Sigmoid colon (tissue), 6 donors: ENCODE measurements at regions not wholly inside any gene's neighbourhood (a gene's known extent, or its start where the extent isn't known, plus 50 kb on each side); places are given as distances from the start of the nearest gene placed in this dataset.

ENCODE experiments used
- DNase-seq: peaks from one replicate; pipeline ENCODE4 v3.0.0-alpha.2; 2019
- H3K27ac ChIP-seq, 4 donors: fragments of 200-600 bp; sonication (generic); one replicate each; pipeline ENCODE4 v1.5.1; 2016 to 2019; ENCODE audit warnings: mild to moderate bottlenecking in 1 of 4
- H3K27me3 ChIP-seq, 3 donors: fragments of 200-600 bp; sonication (generic); one replicate each; pipeline ENCODE4 v1.5.1; 2019; ENCODE audit warnings: mild to moderate bottlenecking in 1 of 3
- H3K36me3 ChIP-seq, 4 donors: fragments of 200-600 bp; sonication (generic); one replicate each; pipeline ENCODE4 v1.5.1; 2016 to 2019
- H3K4me1 ChIP-seq, 4 donors: fragments of 200-600 bp; sonication (generic); one replicate each; pipeline ENCODE4 v1.5.1; 2017 to 2019
- H3K4me3 ChIP-seq, 4 donors: fragments of 200-600 bp; sonication (generic); one replicate each; pipeline ENCODE4 v1.5.1; 2017 to 2019; ENCODE audit warnings: mild to moderate bottlenecking in 2 of 4, moderate library complexity in 1 of 4
- H3K9me3 ChIP-seq, 4 donors: fragments of 200-600 bp in 3 of 4; sonication (generic) in 3 of 4; one replicate each; pipeline versions ENCODE4 v1.5.1 to v1.6.1; 2013 to 2019
- CTCF ChIP-seq, 4 experiments: fragments of 450-650 bp in 3 of 4; fragments of 200-600 bp in 1 of 4; IDR thresholded peaks; one replicate each; pipeline ENCODE4 v1.5.1; 2016 to 2019; ENCODE audit warnings: antibody characterized with exemption in 4 of 4, mild to moderate bottlenecking in 3 of 4, moderate library complexity in 2 of 4
- EP300 ChIP-seq, 4 donors: sonication (generic); formaldehyde crosslinking; IDR thresholded peaks; one replicate each; pipeline ENCODE4 v1.6.1; 2017; ENCODE audit warnings: antibody characterized with exemption in 4 of 4
- POLR2A ChIP-seq, 2 donors: fragments of 450-650 bp; IDR thresholded peaks; one replicate each; pipeline ENCODE4 v1.6.1; 2016; ENCODE audit warnings: antibody characterized with exemption in 2 of 2, mild to moderate bottlenecking in 2 of 2, moderate library complexity in 2 of 2
- POLR2AphosphoS5 ChIP-seq, 4 donors: sonication (generic); formaldehyde crosslinking; IDR thresholded peaks; one replicate each; pipeline ENCODE4 v1.6.1; 2017; ENCODE audit warnings: antibody characterized with exemption in 4 of 4
- WGBS, 2 donors: extraction: QIAGEN DNeasy Blood & Tissue Kit; methylation state at CpG; one replicate each; pipeline ENCODE4 v1.1.7; 2013; 5-methylcytosine and 5-hydroxymethylcytosine counted together
- intact Hi-C: fragments of 100-400 bp; cut with DNase I; formaldehyde crosslinking; loops from one replicate; pipeline ENCODE4 v1.15.1; 2023
- donor health status: healthy with polysubstance abuse.
- donor health status: healthy.

GRCh38 chr3:101938262-101938847 lies 89.0 kb downstream of the NFKBIZ start:
- WGBS, 2 donors, result 15 to 17% methylated on average over 2 of the region's 2 CpGs
- peaks cover 0 to 22% (median 15%) of the 10 kb centered on the region in 4 donors for H3K4me1 ChIP-seq
- H3K36me3 ChIP-seq, result no peaks in the 10 kb centered on the region
- no peaks in the 10 kb centered on the region for H3K27me3 ChIP-seq
- H3K9me3 ChIP-seq, result no peaks in the 10 kb centered on the region
- no peak overlapping the region for H3K4me3 ChIP-seq
- intact Hi-C loops, result no loop called here
- DNase-seq, result no peak
- no peak for TF ChIP-seq POLR2AphosphoS5 (IDR thresholded peaks at IDR 0.05)
- no peak for TF ChIP-seq CTCF (IDR thresholded peaks at IDR 0.05)
- no peak for TF ChIP-seq EP300 (IDR thresholded peaks at IDR 0.05)
- no peak for TF ChIP-seq POLR2A (IDR thresholded peaks at IDR 0.05)
- no peak overlapping the region for H3K27ac ChIP-seq

- no peak for DNase-seq
- Histone ChIP-seq H3K27ac (no peak overlapping the region), H3K4me3 (no peak overlapping the region), H3K4me1 (peaks cover 0 to 22% (median 15%) of the 10 kb centered on the region in 4 donors), H3K9me3 (no peaks in the 10 kb centered on the region), H3K27me3 (no peaks in the 10 kb centered on the region), H3K36me3 (no peaks in the 10 kb centered on the region)
- intact Hi-C loops, result no loop called here
- WGBS, 2 donors, result 90 to 91% methylated on average over 6 of the region's 6 CpGs
- TF ChIP-seq POLR2A (IDR thresholded peaks at IDR 0.05) (no peak), EP300 (IDR thresholded peaks at IDR 0.05) (no peak), POLR2AphosphoS5 (IDR thresholded peaks at IDR 0.05) (no peak), CTCF (IDR thresholded peaks at IDR 0.05) (no peak)
These were observed 90.2 kb downstream of the NFKBIZ start for GRCh38 chr3:101939361-101940049.

GRCh38 chr3:101940521-101941317 lies 91.4 kb downstream of the NFKBIZ start:
- H3K4me1 ChIP-seq, result peaks cover 0 to 22% (median 15%) of the 10 kb centered on the region in 4 donors
- H3K27me3 ChIP-seq, result no peaks in the 10 kb centered on the region
- H3K4me3 ChIP-seq, result peak overlapping the region in 1 of 4 donors; percentile 16
- WGBS, 2 donors, result 53 to 83% methylated on average over 9 of the region's 9 CpGs
- peak; percentile 76 for DNase-seq
- H3K36me3 ChIP-seq, result no peaks in the 10 kb centered on the region
- TF ChIP-seq CTCF (IDR thresholded peaks at IDR 0.05), result no peak
- no peak for TF ChIP-seq POLR2A (IDR thresholded peaks at IDR 0.05)
- TF ChIP-seq EP300 (IDR thresholded peaks at IDR 0.05), result no peak
- TF ChIP-seq POLR2AphosphoS5 (IDR thresholded peaks at IDR 0.05), result peak; percentile 41 to 81 (median 76)
- H3K9me3 ChIP-seq, result no peaks in the 10 kb centered on the region
- H3K27ac ChIP-seq, result peak overlapping the region in 2 of 4 donors; percentile 7 to 9
- intact Hi-C loops, result no loop called here

GRCh38 chr3:101941318-101942040 lies 92.2 kb downstream of the NFKBIZ start:
- Histone ChIP-seq H3K36me3 (no peaks in the 10 kb centered on the region), H3K27me3 (no peaks in the 10 kb centered on the region), H3K9me3 (no peaks in the 10 kb centered on the region), H3K27ac (no peak overlapping the region), H3K4me1 (peaks cover 0 to 22% (median 15%) of the 10 kb centered on the region in 4 donors), H3K4me3 (no peak overlapping the region)
- 74 to 90% methylated on average over 6 of the region's 6 CpGs for WGBS, 2 donors
- TF ChIP-seq POLR2AphosphoS5 (IDR thresholded peaks at IDR 0.05), result no peak
- no peak for TF ChIP-seq CTCF (IDR thresholded peaks at IDR 0.05)
- no peak for TF ChIP-seq EP300 (IDR thresholded peaks at IDR 0.05)
- no peak for TF ChIP-seq POLR2A (IDR thresholded peaks at IDR 0.05)
- no peak for DNase-seq
- intact Hi-C loops, result no loop called here
